T-cell (primary cell): ENCODE measurements at regions not wholly inside any gene's neighbourhood (a gene's known extent, or its start where the extent isn't known, plus 50 kb on each side); places are given as distances from the start of the nearest gene placed in this dataset.

Experiments used
- ATAC-seq, 4 experiments: fragments of 200-7000 bp in 3 of 4; fragments of 150-1000 bp in 1 of 4; cut with Tn5 transposase; replicated peaks in 1 of 4; 1 replicate in 3 of 4; 2 replicates in 1 of 4; pipeline ENCODE4 v1.10.0; 2021; ENCODE audit warnings: moderate library complexity in 3 of 4, mild to moderate bottlenecking in 2 of 4, moderate number of reproducible peaks in 1 of 4
- CTCF ChIA-PET, 2 donors: fragments of 300-600 bp; sonication (Branson Sonifier 250); formaldehyde crosslinking; loops; one replicate each; lab custom pipeline; 2022; ENCODE audit warnings: antibody characterized with exemption in 2 of 2; lab: Charles Lee
- POLR2A ChIA-PET, 2 donors: fragments of 300-600 bp; sonication (Branson Sonifier 250); formaldehyde crosslinking; loops; one replicate each; lab custom pipeline; 2022; ENCODE audit warnings: antibody characterized with exemption in 2 of 2; lab: Charles Lee
- DNase-seq, 35 experiments: peaks; one replicate each; pipeline versions ENCODE4 v3.0.0 to v3.0.0-alpha.2; 2013 to 2023
- H3K27ac ChIP-seq: one replicate; pipeline ENCODE4 v1.5.1; 2013; ENCODE audit warnings: low read length
- H3K27me3 ChIP-seq, 2 experiments: replicated peaks in 1 of 2; 1 replicate in 1 of 2; 2 replicates in 1 of 2; pipeline versions ENCODE4 v1.6.1 to v1.7.0; 2013; ENCODE audit warnings: low read length in 1 of 2, mixed read lengths in 1 of 2; ENCODE audit not compliant: control insufficient read depth in 2 of 2, insufficient read depth in 2 of 2; ENCODE audit errors: extremely low read depth in 1 of 2
- H3K36me3 ChIP-seq, 2 donors: 1 replicate in 1 of 2; 2 replicates in 1 of 2; pipeline versions ENCODE4 v1.6.1 to v1.7.0; 2013; ENCODE audit warnings: low read length in 1 of 2; ENCODE audit not compliant: control insufficient read depth in 2 of 2, insufficient read depth in 1 of 2; ENCODE audit errors: extremely low read depth in 1 of 2
- H3K4me1 ChIP-seq, 2 experiments: 1 replicate in 1 of 2; 2 replicates in 1 of 2; pipeline versions ENCODE4 v1.6.1 to v1.7.0; 2013; ENCODE audit warnings: low read length in 2 of 2, mixed read lengths in 1 of 2; ENCODE audit not compliant: insufficient read depth in 2 of 2, control insufficient read depth in 1 of 2; ENCODE audit errors: extremely low read depth in 1 of 2
- H3K4me3 ChIP-seq, 2 donors: 1 replicate in 1 of 2; 2 replicates in 1 of 2; pipeline versions ENCODE4 v1.5.1 to v1.7.0; 2013; ENCODE audit warnings: mild to moderate bottlenecking in 2 of 2, low read length in 1 of 2, moderate library complexity in 1 of 2; ENCODE audit not compliant: control insufficient read depth in 1 of 2; ENCODE audit errors: extremely low read depth in 1 of 2
- H3K9me3 ChIP-seq: 2 replicates; pipeline ENCODE4 v1.7.0; 2013
- H3K27ac Mint-ChIP-seq, 2 donors: one replicate each; pipeline ENCODE4 v1.8.0; 2020 to 2021; ENCODE audit warnings: mild to moderate bottlenecking in 2 of 2, mixed read lengths in 2 of 2
- H3K27me3 Mint-ChIP-seq, 2 donors: one replicate each; pipeline ENCODE4 v1.8.0; 2021 to 2022; ENCODE audit warnings: mixed read lengths in 2 of 2
- H3K36me3 Mint-ChIP-seq: one replicate; pipeline ENCODE4 v1.8.0; 2021; ENCODE audit warnings: mixed read lengths
- H3K4me1 Mint-ChIP-seq, 3 donors: one replicate each; pipeline ENCODE4 v1.8.0; 2020 to 2022; ENCODE audit warnings: mixed read lengths in 3 of 3, mild to moderate bottlenecking in 1 of 3
- H3K4me3 Mint-ChIP-seq, 3 donors: one replicate each; pipeline ENCODE4 v1.8.0; 2020 to 2022; ENCODE audit warnings: mild to moderate bottlenecking in 3 of 3, mixed read lengths in 3 of 3, moderate library complexity in 3 of 3
- H3K9me3 Mint-ChIP-seq, 3 donors: one replicate each; pipeline ENCODE4 v1.8.0; 2020 to 2022; ENCODE audit warnings: mixed read lengths in 3 of 3
- WGBS: methylation state at CpG from one replicate; pipeline ENCODE4 v1.1.5; 2013; ENCODE audit warnings: missing lambda C conversion rate; ENCODE audit not compliant: insufficient coverage; 5-methylcytosine and 5-hydroxymethylcytosine counted together

- Histone ChIP-seq H3K4me1 (peaks cover 17 to 22% of the 10 kb centered on the region in 2 experiments), H3K9me3 (no peaks in the 10 kb centered on the region), H3K4me3 (no peak overlapping the region), H3K27ac (no peak overlapping the region), H3K36me3 (no peaks in the 10 kb centered on the region), H3K27me3 (no peaks in the 10 kb centered on the region)
- Mint-ChIP-seq H3K36me3 (peaks cover 3% of the 10 kb centered on the region), H3K27me3 (no peaks in the 10 kb centered on the region), H3K27ac (no peak overlapping the region), H3K4me1 (peaks cover 37 to 42% (median 42%) of the 10 kb centered on the region in 3 donors), H3K9me3 (no peaks in the 10 kb centered on the region), H3K4me3 (no peak overlapping the region)
- ATAC-seq: no peak
- DNase-seq: no peak
- CTCF ChIA-PET: interaction anchor here in 1 of 2 donors (1.4 kb wide), 1 partner anchor 9 kb away, joined by 3 read pairs; no protein-coding TSS in a partner anchor
- POLR2A ChIA-PET: interaction anchor here (0.6 to 1.2 kb wide), 4 partner anchors 24 to 175 kb away, joined by 3 to 6 read pairs (median 4); no protein-coding TSS in a partner anchor
These were observed 176.3 kb upstream of the ATP2B1 start for GRCh38 chr12:89884952-89885351.

GRCh38 chr12:89884416-89884898, 175.8 kb upstream of the ATP2B1 start:
- H3K9me3 ChIP-seq: no peaks in the 10 kb centered on the region
- DNase-seq (no peak), ATAC-seq (no peak)
- no peaks in the 10 kb centered on the region for H3K27me3 ChIP-seq
- Mint-ChIP-seq H3K36me3 (peaks cover 3% of the 10 kb centered on the region), H3K4me3 (no peak overlapping the region), H3K27me3 (no peaks in the 10 kb centered on the region), H3K4me1 (peaks cover 40 to 46% (median 45%) of the 10 kb centered on the region in 3 donors), H3K9me3 (no peaks in the 10 kb centered on the region), H3K27ac (no peak overlapping the region)
- ChIA-PET CTCF (interaction anchor here (0.6 to 1.4 kb wide), 2 partner anchors 10 to 108 kb away, joined by 3 to 5 read pairs; no protein-coding TSS in a partner anchor), POLR2A (interaction anchor here (0.6 to 1.2 kb wide), 6 partner anchors 10 to 175 kb away, joined by 3 to 6 read pairs (median 3); no protein-coding TSS in a partner anchor)
- H3K27ac ChIP-seq: no peak overlapping the region
- WGBS: no CpG with 5 or more reads among the region's 1 CpG
- H3K36me3 ChIP-seq: no peaks in the 10 kb centered on the region
- no peak overlapping the region for H3K4me3 ChIP-seq
- peaks cover 17 to 24% of the 10 kb centered on the region in 2 experiments for H3K4me1 ChIP-seq

GRCh38 chr12:89883630-89884389, 175.2 kb upstream of the ATP2B1 start:
- Histone ChIP-seq H3K36me3 (no peaks in the 10 kb centered on the region), H3K9me3 (no peaks in the 10 kb centered on the region), H3K4me3 (no peak overlapping the region), H3K27ac (no peak overlapping the region), H3K27me3 (no peaks in the 10 kb centered on the region), H3K4me1 (peaks cover 17 to 31% of the 10 kb centered on the region in 2 experiments)
- DNase-seq (no peak), ATAC-seq (no peak)
- peak overlapping the region; percentile 52 to 64 for H3K27ac Mint-ChIP-seq
- CTCF ChIA-PET: interaction anchor here (0.5 to 0.6 kb wide), 2 partner anchors 109 to 410 kb away, joined by 3 to 5 read pairs; no protein-coding TSS in a partner anchor
- peaks cover 3% of the 10 kb centered on the region for H3K36me3 Mint-ChIP-seq
- H3K27me3 Mint-ChIP-seq: no peaks in the 10 kb centered on the region
- H3K9me3 Mint-ChIP-seq: no peaks in the 10 kb centered on the region
- no peak overlapping the region for H3K4me3 Mint-ChIP-seq
- peaks cover 47 to 52% (median 52%) of the 10 kb centered on the region in 3 donors for H3K4me1 Mint-ChIP-seq
- no CpG with 5 or more reads among the region's 4 CpGs for WGBS
- POLR2A ChIA-PET: interaction anchor here (0.6 to 1.2 kb wide), 5 partner anchors 9 to 174 kb away, joined by 3 to 4 read pairs (median 3); no protein-coding TSS in a partner anchor

- no peaks in the 10 kb centered on the region for H3K9me3 ChIP-seq
- H3K36me3 ChIP-seq: no peaks in the 10 kb centered on the region
- Mint-ChIP-seq H3K4me3 (no peak overlapping the region), H3K27me3 (no peaks in the 10 kb centered on the region), H3K27ac (peak overlapping the region; percentile 52 to 97), H3K36me3 (peaks cover 3% of the 10 kb centered on the region), H3K9me3 (no peaks in the 10 kb centered on the region), H3K4me1 (peaks cover 52 to 60% (median 58%) of the 10 kb centered on the region in 3 donors)
- DNase-seq (no peak), ATAC-seq (no peak)
- ChIA-PET POLR2A (interaction anchor here (0.7 to 1.3 kb wide), 2 partner anchors 12 to 19 kb away, joined by 3 to 5 read pairs; no protein-coding TSS in a partner anchor), CTCF (interaction anchor here in 1 of 2 donors (1.3 kb wide), 1 partner anchor 19 kb away, joined by 6 read pairs; no protein-coding TSS in a partner anchor)
- peak overlapping the region; percentile 90 for H3K27ac ChIP-seq
- H3K4me1 ChIP-seq: peaks cover 17 to 34% of the 10 kb centered on the region in 2 experiments
- H3K27me3 ChIP-seq: no peaks in the 10 kb centered on the region
- H3K4me3 ChIP-seq: no peak overlapping the region
These were observed 174.2 kb upstream of the ATP2B1 start for GRCh38 chr12:89882792-89883191.

- Histone ChIP-seq H3K27me3 (no peaks in the 10 kb centered on the region), H3K36me3 (no peaks in the 10 kb centered on the region), H3K4me1 (peaks cover 17 to 37% of the 10 kb centered on the region in 2 experiments), H3K27ac (peak overlapping the region; percentile 90), H3K9me3 (no peaks in the 10 kb centered on the region), H3K4me3 (no peak overlapping the region)
- Mint-ChIP-seq H3K36me3 (peaks cover 3% of the 10 kb centered on the region), H3K4me1 (peaks cover 52 to 61% (median 58%) of the 10 kb centered on the region in 3 donors), H3K9me3 (no peaks in the 10 kb centered on the region), H3K27ac (peak overlapping the region; percentile 97 to 98), H3K27me3 (no peaks in the 10 kb centered on the region), H3K4me3 (peak overlapping the region in 2 of 3 donors; percentile 17 to 71)
- ChIA-PET POLR2A (interaction anchor here in 1 of 2 donors (0.6 to 1.3 kb wide), 3 partner anchors 18 to 255 kb away, joined by 3 to 5 read pairs (median 5); no protein-coding TSS in a partner anchor), CTCF (interaction anchor here (0.5 to 1.3 kb wide), 2 partner anchors 18 to 172 kb away, joined by 4 to 6 read pairs; no protein-coding TSS in a partner anchor)
- no peak for ATAC-seq
- DNase-seq: peak in 4 of 35 experiments; percentile 2 to 33 (median 6)
These were observed 173.4 kb upstream of the ATP2B1 start for GRCh38 chr12:89882050-89882449.
